Lung (tissue), 11 donors: ENCODE measurements at regions not wholly inside any gene's neighbourhood (a gene's known extent, or its start where the extent isn't known, plus 50 kb on each side); places are given as distances from the start of the nearest gene placed in this dataset.

Source experiments
- ATAC-seq: fragments of 200-7000 bp; cut with Tn5 transposase; one replicate; pipeline ENCODE4 v1.9.1; 2020; ENCODE audit warnings: moderate number of reproducible peaks; ENCODE audit not compliant: insufficient read depth, low FRiP score
- DNase-seq, 3 donors: peaks; one replicate each; pipeline ENCODE4 v3.0.0-alpha.2; 2013 to 2017
- H3K27ac ChIP-seq, 2 donors: one replicate each; pipeline ENCODE4 v1.5.1; 2013; ENCODE audit warnings: mild to moderate bottlenecking in 2 of 2, moderate library complexity in 2 of 2, control low read depth in 1 of 2, inconsistent platforms in 1 of 2, low read depth in 1 of 2, low read length in 1 of 2
- H3K27me3 ChIP-seq, 3 donors: one replicate each; pipeline ENCODE4 v1.5.1; 2013; ENCODE audit warnings: low read length in 2 of 3; ENCODE audit not compliant: control insufficient read depth in 3 of 3, insufficient read depth in 3 of 3
- H3K36me3 ChIP-seq, 4 donors: one replicate each; pipeline ENCODE4 v1.5.1; 2013; ENCODE audit warnings: low read length in 4 of 4, mild to moderate bottlenecking in 1 of 4, moderate library complexity in 1 of 4; ENCODE audit not compliant: control insufficient read depth in 4 of 4, insufficient read depth in 4 of 4
- H3K4me1 ChIP-seq, 5 donors: one replicate each; pipeline ENCODE4 v1.5.1; 2013; ENCODE audit warnings: low read length in 5 of 5, mild to moderate bottlenecking in 2 of 5, moderate library complexity in 1 of 5; ENCODE audit not compliant: control insufficient read depth in 5 of 5, insufficient read depth in 5 of 5
- H3K4me3 ChIP-seq: one replicate; pipeline ENCODE4 v1.5.1; 2013; ENCODE audit warnings: mild to moderate bottlenecking, control low read depth, moderate library complexity
- H3K9ac ChIP-seq, 2 donors: one replicate each; pipeline ENCODE4 v1.5.1; 2013; ENCODE audit warnings: low read length in 2 of 2, control low read depth in 1 of 2; ENCODE audit not compliant: insufficient read depth in 1 of 2
- H3K9me3 ChIP-seq, 4 donors: one replicate each; pipeline ENCODE4 v1.5.1; 2013; ENCODE audit warnings: low read length in 3 of 4, mild to moderate bottlenecking in 1 of 4, moderate library complexity in 1 of 4; ENCODE audit not compliant: control insufficient read depth in 4 of 4, insufficient read depth in 3 of 4
- CTCF ChIP-seq: IDR thresholded peaks from 2 replicates; pipeline ENCODE4 v1.5.1; 2012; ENCODE audit warnings: mild to moderate bottlenecking; ENCODE audit errors: control extremely low read depth, extremely low read depth
- WGBS, 2 donors: extraction: QIAGEN DNeasy Blood & Tissue Kit; methylation state at CpG; one replicate each; pipeline ENCODE4 v1.1.7; 2013; 5-methylcytosine and 5-hydroxymethylcytosine counted together
- donor health status: control.
- donor health status: control.
- donor health status: Bipolar disorder and iron deficiency.
- donor health status: healthy.
- donor health status: DM: yes; HTN: yes; CAD: no.

GRCh38 chr6:77034161-77034560 is 429.1 kb downstream of the HTR1B start:
- Histone ChIP-seq H3K9me3 (peaks cover 0 to 13% (median 0%) of the 10 kb centered on the region in 4 donors), H3K27ac (no peak overlapping the region), H3K9ac (no peak overlapping the region), H3K4me1 (peaks cover 0 to 2% (median 0%) of the 10 kb centered on the region in 5 donors), H3K27me3 (no peaks in the 10 kb centered on the region), H3K4me3 (no peak overlapping the region), H3K36me3 (no peaks in the 10 kb centered on the region)
- WGBS, 2 donors, result 45 to 65% methylated on average over 5 of the region's 5 CpGs
- ATAC-seq, result no peak
- peak; percentile 5 to 23 (median 7) for DNase-seq
- TF ChIP-seq CTCF, result no peak

GRCh38 chr6:77030929-77031674 is 432.2 kb downstream of the HTR1B start:
- DNase-seq, result no peak
- ATAC-seq, result no peak
- Histone ChIP-seq H3K9ac (no peak overlapping the region), H3K4me3 (no peak overlapping the region), H3K27ac (no peak overlapping the region), H3K4me1 (peaks cover 0 to 2% (median 0%) of the 10 kb centered on the region in 5 donors), H3K9me3 (peaks cover 0 to under 1% (median 0%) of the 10 kb centered on the region in 4 donors), H3K36me3 (no peaks in the 10 kb centered on the region), H3K27me3 (no peaks in the 10 kb centered on the region)
- no peak for TF ChIP-seq CTCF
- WGBS, 2 donors, result 86 to 88% methylated on average over 7 of the region's 7 CpGs

GRCh38 chr6:77026341-77026740 is 436.9 kb downstream of the HTR1B start:
- no peaks in the 10 kb centered on the region for H3K4me1 ChIP-seq
- H3K36me3 ChIP-seq, result no peaks in the 10 kb centered on the region
- ATAC-seq (no peak), DNase-seq (no peak)
- H3K27ac ChIP-seq, result no peak overlapping the region
- TF ChIP-seq CTCF, result no peak
- no peak overlapping the region for H3K9ac ChIP-seq
- no peaks in the 10 kb centered on the region for H3K27me3 ChIP-seq
- no peak overlapping the region for H3K4me3 ChIP-seq
- 72 to 75% methylated on average over 2 of the region's 2 CpGs for WGBS, 2 donors
- H3K9me3 ChIP-seq, result no peaks in the 10 kb centered on the region
